Ishikawa (cell line): ENCODE measurements at regions not wholly inside any gene's neighbourhood (a gene's known extent, or its start where the extent isn't known, plus 50 kb on each side); places are given as distances from the start of the nearest gene placed in this dataset.

Experiments
- CEBPB ChIP-seq: IDR thresholded peaks from 2 replicates; pipeline ENCODE4 v1.6.1; 2012
- CREB1 ChIP-seq: IDR thresholded peaks from 2 replicates; pipeline ENCODE4 v1.6.1; 2012; ENCODE audit warnings: low read depth
- EGR1 ChIP-seq: IDR thresholded peaks from 2 replicates; pipeline ENCODE4 v1.6.1; 2012
- EP300 ChIP-seq: IDR thresholded peaks from 2 replicates; pipeline ENCODE4 v1.6.1; 2012; ENCODE audit warnings: borderline replicate concordance
- FOXM1 ChIP-seq: IDR thresholded peaks from 2 replicates; pipeline ENCODE4 v1.6.1; 2012; ENCODE audit warnings: low read depth, borderline replicate concordance
- NFIC ChIP-seq: IDR thresholded peaks from 2 replicates; pipeline ENCODE4 v1.6.1; 2012
- RAD21 ChIP-seq: IDR thresholded peaks from 2 replicates; pipeline ENCODE4 v1.6.1; 2012; ENCODE audit warnings: low read depth
- REST ChIP-seq: IDR thresholded peaks from 2 replicates; pipeline ENCODE4 v1.6.1; 2012; ENCODE audit warnings: low read depth, mild to moderate bottlenecking
- TAF1 ChIP-seq: IDR thresholded peaks from 2 replicates; pipeline ENCODE4 v1.6.1; 2012; ENCODE audit warnings: low read depth, mild to moderate bottlenecking
- TCF12 ChIP-seq: IDR thresholded peaks from 2 replicates; pipeline ENCODE4 v1.6.1; 2012; ENCODE audit warnings: low read depth
- TEAD4 ChIP-seq: IDR thresholded peaks from 2 replicates; pipeline ENCODE4 v1.6.1; 2012
- YY1 ChIP-seq: IDR thresholded peaks from 2 replicates; pipeline ENCODE4 v1.6.1; 2012; ENCODE audit warnings: low read depth
- ZBTB7A ChIP-seq: IDR thresholded peaks from 2 replicates; pipeline ENCODE4 v1.6.1; 2012; ENCODE audit warnings: low read depth
- TF ChIP-seq, protein P1 (sequence below): IDR thresholded peaks from 2 replicates; pipeline ENCODE4 v1.6.1; 2012
- TF ChIP-seq, protein P2 (sequence below): IDR thresholded peaks from 2 replicates; pipeline ENCODE4 v1.6.1; 2012

DNA sequence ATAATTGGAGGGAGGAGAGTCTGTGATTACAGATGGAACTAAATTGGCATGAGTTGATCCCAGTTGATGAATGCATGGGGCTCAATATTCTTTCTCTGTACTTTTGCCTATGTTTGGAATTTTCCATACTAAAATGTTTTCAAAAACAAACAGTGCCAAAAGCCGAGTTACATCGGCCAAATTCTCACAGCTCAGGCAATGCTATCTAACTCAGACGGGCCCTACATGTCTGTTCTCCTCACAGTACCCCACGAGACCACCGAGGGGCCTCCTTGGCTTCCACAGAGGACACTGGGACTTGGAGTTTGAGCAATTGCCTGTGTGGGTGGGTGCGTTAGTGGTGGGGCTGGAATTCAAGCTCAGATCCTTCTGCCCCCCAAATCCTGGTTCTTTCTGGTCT lies 413.2 kb downstream of the CDH26 start:
- TF ChIP-seq EGR1 (no peak), EP300 (no peak)

GRCh38 chr20:60372275-60372674 lies 414.1 kb downstream of the CDH26 start:
- TF ChIP-seq NFIC (no peak), FOXM1 (no peak), TAF1 (no peak), YY1 (no peak)

DNA sequence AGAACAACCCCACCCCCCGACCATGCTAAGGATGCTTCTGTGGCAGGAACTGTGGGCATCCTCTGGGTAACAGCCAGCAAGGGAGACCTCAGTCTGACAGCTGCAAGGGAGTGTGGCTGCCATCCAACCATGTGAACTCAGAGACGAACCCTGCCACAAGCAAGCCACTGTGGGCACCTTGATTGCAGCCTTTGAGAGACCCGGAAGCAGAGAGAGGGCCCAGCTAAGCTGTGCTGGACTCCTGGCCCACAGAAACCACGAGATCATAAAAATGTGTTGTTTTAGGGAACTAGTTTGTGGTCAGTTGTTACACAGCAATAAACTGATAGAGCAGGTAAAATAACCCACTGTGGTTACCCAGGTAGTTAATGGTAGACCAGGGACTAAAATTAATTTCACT lies 414.6 kb downstream of the CDH26 start:
- TF ChIP-seq TEAD4 (no peak), RAD21 (no peak), TCF12 (no peak), CEBPB (no peak), CREB1 (no peak), ZBTB7A (no peak), EP300 (no peak), NFIC (no peak), YY1 (no peak), REST (no peak), EGR1 (no peak), FOXM1 (no peak), TAF1 (no peak)
- TF ChIP-seq, protein P1, sequence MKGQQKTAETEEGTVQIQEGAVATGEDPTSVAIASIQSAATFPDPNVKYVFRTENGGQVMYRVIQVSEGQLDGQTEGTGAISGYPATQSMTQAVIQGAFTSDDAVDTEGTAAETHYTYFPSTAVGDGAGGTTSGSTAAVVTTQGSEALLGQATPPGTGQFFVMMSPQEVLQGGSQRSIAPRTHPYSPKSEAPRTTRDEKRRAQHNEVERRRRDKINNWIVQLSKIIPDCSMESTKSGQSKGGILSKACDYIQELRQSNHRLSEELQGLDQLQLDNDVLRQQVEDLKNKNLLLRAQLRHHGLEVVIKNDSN: no peak
- TF ChIP-seq, protein P2, sequence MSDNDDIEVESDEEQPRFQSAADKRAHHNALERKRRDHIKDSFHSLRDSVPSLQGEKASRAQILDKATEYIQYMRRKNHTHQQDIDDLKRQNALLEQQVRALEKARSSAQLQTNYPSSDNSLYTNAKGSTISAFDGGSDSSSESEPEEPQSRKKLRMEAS: no peak

DNA sequence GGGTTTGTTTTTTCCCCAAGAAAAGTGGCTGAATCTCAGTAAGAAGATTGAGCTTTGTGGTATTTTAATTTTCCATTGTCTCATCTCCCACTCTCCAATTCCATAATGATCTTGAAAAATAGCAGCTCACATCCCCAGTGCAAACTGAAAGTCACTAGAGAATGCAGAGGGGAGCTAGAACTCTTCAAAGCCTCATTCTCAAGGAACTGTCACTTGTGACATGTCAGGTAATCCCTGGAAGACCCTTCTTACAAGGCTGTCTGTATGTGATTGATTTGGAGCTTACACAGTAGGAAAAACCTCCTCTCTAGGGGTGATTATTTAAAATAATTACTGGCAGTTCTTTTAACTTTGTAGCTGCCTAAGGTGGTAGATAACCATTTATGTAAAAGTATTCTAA lies 420.4 kb downstream of the CDH26 start:
- TF ChIP-seq CEBPB (no peak), YY1 (no peak), EP300 (no peak)

- TF ChIP-seq CREB1: no peak
- no peak for TF ChIP-seq YY1
- no peak for TF ChIP-seq EGR1
- no peak for TF ChIP-seq TEAD4
- TF ChIP-seq TCF12: no peak
- TF ChIP-seq NFIC: no peak
- TF ChIP-seq, protein P2: no peak
Observed at GRCh38 chr20:60381643-60382400, 423.6 kb downstream of the CDH26 start.

DNA sequence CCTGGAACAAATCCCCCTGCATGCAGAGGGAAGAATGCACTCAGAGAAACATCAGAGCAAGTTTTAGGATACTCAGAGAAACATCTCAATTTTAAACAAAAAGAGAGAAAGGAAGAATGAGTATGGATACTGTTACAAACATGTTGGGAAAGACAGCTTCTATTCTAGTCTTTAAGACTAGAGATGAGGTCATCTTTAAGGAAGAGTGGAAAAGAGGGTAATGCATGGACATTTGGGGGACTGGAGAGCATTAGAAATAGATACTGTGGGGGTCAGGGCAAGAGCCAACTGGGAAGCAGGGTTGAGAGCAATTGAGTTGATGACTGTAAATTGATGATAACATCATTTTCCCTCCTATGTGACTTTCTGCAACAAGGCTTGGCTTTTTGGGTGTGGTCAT lies 431.2 kb downstream of the CDH26 start:
- TF ChIP-seq ZBTB7A (no peak), CREB1 (no peak), TAF1 (no peak)
- TF ChIP-seq, protein P2: no peak
- TF ChIP-seq, protein P1: no peak

GRCh38 chr20:60389882-60390281 lies 431.7 kb downstream of the CDH26 start:
- TF ChIP-seq NFIC: no peak
- no peak for TF ChIP-seq ZBTB7A
- no peak for TF ChIP-seq YY1
- no peak for TF ChIP-seq FOXM1
- no peak for TF ChIP-seq TAF1
- TF ChIP-seq, protein P1: no peak

GRCh38 chr20:60395991-60396390 lies 437.8 kb downstream of the CDH26 start:
- TF ChIP-seq CREB1: no peak
- TF ChIP-seq TEAD4: no peak
- TF ChIP-seq, protein P1: no peak
- no peak for TF ChIP-seq EP300
